K562 (cell line): ENCODE measurements at regions not wholly inside any gene's neighbourhood (a gene's known extent, or its start where the extent isn't known, plus 50 kb on each side); places are given as distances from the start of the nearest gene placed in this dataset.

Source experiments
- ATAC-seq: fragments of 200-7000 bp; cut with Tn5 transposase; 3 replicates; pipeline ENCODE4 v1.9.1; 2020; ENCODE audit warnings: moderate library complexity
- BruUV-seq: library from RNA; stranded (reverse); fragments of 400-500 nt; replicated peaks from 2 replicates; lab custom pipeline; 2021; lab: Mats Ljungman, UMichigan
- CTCF ChIA-PET: fragments of 300-600 bp; formaldehyde crosslinking; extraction: SDS; loops from one replicate; lab custom pipeline; 2021; ENCODE audit warnings: low intra/inter-chr PET ratio; lab: Yijun Ruan, JAX
- POLR2A ChIA-PET: fragments of 300-600, 350-650 bp; sonication (Branson Sonifier 250); formaldehyde crosslinking; extraction: SDS; loops from one replicate; lab custom pipeline; 2021; ENCODE audit warnings: antibody characterized with exemption, inconsistent platforms; lab: Yijun Ruan, JAX
- DNase-seq, 4 experiments: peaks; one replicate each; pipeline versions ENCODE4 v3.0.0 to v3.0.0-alpha.2; 2011 to 2018; ENCODE audit warnings: low spot score in 3 of 4, mixed read lengths in 3 of 4; ENCODE audit errors: extremely low read depth in 1 of 4
- FAIRE-seq: peaks from 2 replicates; lab custom pipeline; 2011; peaks lifted over from hg19 to GRCh38; lab: Jason Lieb, UNC
- H2AFZ ChIP-seq: 2 replicates; pipeline ENCODE4 v1.6.0; 2011; ENCODE audit warnings: low read depth, low read length, control low read depth, inconsistent platforms
- H3K27ac ChIP-seq: fragments of 200-600 bp; 3 replicates; pipeline ENCODE4 v1.8.0; 2011; ENCODE audit warnings: low read depth, mild to moderate bottlenecking, control low read depth, inconsistent platforms, low read length, moderate library complexity, mixed read lengths; ENCODE audit errors: extremely low read depth
- H3K27me3 ChIP-seq, 2 experiments: fragments of 300-600 bp in 1 of 2; 2 replicates in 1 of 2; 3 replicates in 1 of 2; pipeline versions ENCODE4 v1.6.0 to v1.8.0; 2011; ENCODE audit warnings: inconsistent platforms in 2 of 2, low read length in 2 of 2, mild to moderate bottlenecking in 1 of 2, mixed read lengths in 1 of 2, moderate library complexity in 1 of 2; ENCODE audit not compliant: control insufficient read depth in 2 of 2, insufficient read depth in 2 of 2
- H3K36me3 ChIP-seq: fragments of 300-600 bp; 3 replicates; pipeline ENCODE4 v1.8.0; 2011; ENCODE audit warnings: mild to moderate bottlenecking, low read length, inconsistent platforms; ENCODE audit not compliant: control insufficient read depth, insufficient read depth
- H3K4me1 ChIP-seq, 2 experiments: fragments of 200-600 bp in 1 of 2; replicated peaks in 1 of 2; 2 replicates in 1 of 2; 3 replicates in 1 of 2; pipeline versions ENCODE4 v1.5.1 to v1.8.0; 2011; ENCODE audit warnings: inconsistent platforms in 2 of 2, low read length in 2 of 2, mild to moderate bottlenecking in 1 of 2, mixed read lengths in 1 of 2, moderate library complexity in 1 of 2; ENCODE audit not compliant: control insufficient read depth in 2 of 2, insufficient read depth in 2 of 2
- H3K4me2 ChIP-seq: 2 replicates; pipeline ENCODE4 v1.6.1; 2011; ENCODE audit warnings: low read length, control low read depth, inconsistent platforms, mixed read lengths; ENCODE audit not compliant: insufficient read depth
- H3K4me3 ChIP-seq: fragments of 200-600 bp; sonication (generic), shearing (Covaris generic); 2 replicates; pipeline ENCODE4 v1.5.1; 2016; ENCODE audit warnings: control low read depth, inconsistent platforms
- H3K79me2 ChIP-seq: fragments of 200-600 bp; 3 replicates; pipeline ENCODE4 v1.8.0; 2011; ENCODE audit warnings: low read length, inconsistent platforms; ENCODE audit not compliant: control insufficient read depth, insufficient read depth
- H3K9ac ChIP-seq, 2 experiments: 2 replicates each; pipeline versions ENCODE4 v1.6.0 to v1.6.1; 2011; ENCODE audit warnings: low read depth in 2 of 2, low read length in 2 of 2, control low read depth in 1 of 2, inconsistent platforms in 1 of 2, mild to moderate bottlenecking in 1 of 2, mixed read lengths in 1 of 2; ENCODE audit not compliant: insufficient read depth in 1 of 2
- H3K9me1 ChIP-seq: one replicate; pipeline ENCODE4 v1.6.0; 2011; ENCODE audit warnings: inconsistent platforms, mild to moderate bottlenecking, low read length, moderate library complexity; ENCODE audit not compliant: control insufficient read depth, insufficient read depth
- H3K9me3 ChIP-seq: replicated peaks from 2 replicates; pipeline ENCODE4 v1.5.1; 2011; ENCODE audit warnings: low read depth, low read length, inconsistent platforms; ENCODE audit not compliant: control insufficient read depth, insufficient read depth
- H4K20me1 ChIP-seq: replicated peaks from 2 replicates; pipeline ENCODE4 v1.6.1; 2011; ENCODE audit warnings: low read length, inconsistent platforms, mixed read lengths; ENCODE audit not compliant: control insufficient read depth, insufficient read depth
- COPS2 ChIP-seq: fragments of 450-650 bp; conservative IDR thresholded peaks from 2 replicates; pipeline ENCODE4 v1.6.1; 2016; ENCODE audit warnings: mild to moderate bottlenecking, moderate library complexity
- FOXJ3 ChIP-seq: sonication (generic); formaldehyde crosslinking; IDR thresholded peaks from 2 replicates; pipeline ENCODE4 v1.4.0; 2020; ENCODE audit warnings: mild to moderate bottlenecking, missing genetic modification reagents
- GATAD2B ChIP-seq: fragments of 450-650 bp; IDR thresholded peaks from 2 replicates; pipeline ENCODE4 v1.6.1; 2017; ENCODE audit warnings: mild to moderate bottlenecking, borderline replicate concordance
- KAT8 ChIP-seq: fragments of 450-650 bp; IDR thresholded peaks from 2 replicates; pipeline ENCODE4 v1.6.1; 2016; ENCODE audit warnings: low read depth, mild to moderate bottlenecking
- PTRF ChIP-seq: fragments of 450-650 bp; IDR thresholded peaks from 2 replicates; pipeline ENCODE4 v1.6.1; 2016; ENCODE audit warnings: mild to moderate bottlenecking, missing genetic modification characterization, missing compliant biosample characterization
- SETDB1 ChIP-seq: IDR thresholded peaks from one replicate; pipeline ENCODE4 v1.6.1; 2012; ENCODE audit warnings: low read length, control low read depth, inconsistent platforms
- WGBS: fragments of 100-300 bp; shearing (Covaris generic); methylation state at CpG from one replicate; pipeline ENCODE4 v1.1.6; 2016; ENCODE audit warnings: low coverage, mixed read lengths; ENCODE audit not compliant: insufficient coverage; ENCODE audit errors: missing lambda C conversion rate; 5-methylcytosine and 5-hydroxymethylcytosine counted together
- in situ Hi-C: fragments of 300-500 bp; cut with MboI; formaldehyde crosslinking; loops from 4 replicates; pipeline ENCODE4 v1.15.0; 2018; ENCODE audit warnings: inconsistent platforms, mixed read lengths
- intact Hi-C: fragments of 100-400 bp; cut with micrococcal nuclease; formaldehyde crosslinking; loops from 2 replicates; pipeline ENCODE4 v1.14.2; 2022
- TF ChIP-seq, protein P1 (sequence below): fragments of 450-650 bp; conservative IDR thresholded peaks from 2 replicates; pipeline ENCODE4 v1.6.1; 2016; ENCODE audit warnings: missing genetic modification characterization, low read depth, mild to moderate bottlenecking, control low read depth, missing compliant biosample characterization
- TF ChIP-seq, protein P2 (sequence below), 2 experiments: IDR thresholded peaks; 2 replicates each; pipeline ENCODE4 v1.6.1; 2012; ENCODE audit warnings: improper control_type of control experiment in 2 of 2, low read depth in 2 of 2, low read length in 2 of 2, borderline replicate concordance in 1 of 2
- TF ChIP-seq, protein P3 (sequence below): fragments of 200-800 bp; sonication (Bioruptor generic); IDR thresholded peaks from 2 replicates; pipeline ENCODE4 v1.6.1; 2016; ENCODE audit warnings: missing genetic modification characterization, missing compliant biosample characterization
- TF ChIP-seq, protein P4 (sequence below), 2 experiments: fragments of 150-350 bp in 1 of 2; IDR thresholded peaks; 2 replicates each; pipeline ENCODE4 v1.6.1; 2012 to 2016; ENCODE audit warnings: low read depth in 2 of 2, low read length in 2 of 2, mild to moderate bottlenecking in 1 of 2, moderate library complexity in 1 of 2

DNA sequence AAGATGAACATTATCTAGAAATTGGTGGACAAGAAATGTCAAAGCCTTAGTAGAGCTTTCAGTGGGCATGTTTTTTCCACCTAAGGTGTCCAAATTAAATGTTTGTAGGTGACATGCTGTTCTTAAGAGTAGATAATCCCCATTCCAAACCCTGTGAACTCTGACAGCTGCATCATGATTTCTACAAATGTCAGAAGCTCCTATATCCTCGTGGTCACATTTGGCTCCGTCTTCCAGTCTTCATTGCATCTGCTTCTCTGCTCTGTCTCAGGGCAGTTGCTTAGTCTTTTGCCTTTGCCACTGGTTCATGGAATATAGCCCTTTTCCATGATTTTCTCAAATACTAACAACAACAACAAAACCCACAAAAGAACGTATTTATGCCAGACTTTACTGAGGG, 234.5 kb downstream of the DLEU7 start:
- no peak overlapping the region for H3K27ac ChIP-seq
- intact Hi-C loops, result no loop called here
- DNase-seq (no peak), ATAC-seq (no peak), FAIRE-seq (no peak)
- in situ Hi-C loops, result no loop called here
- H3K4me1 ChIP-seq, result peaks cover 3 to 29% of the 10 kb centered on the region in 2 experiments; a peak in 3 of 5 replicates
- no peaks in the 10 kb centered on the region for H3K9me3 ChIP-seq
- no peaks in the 10 kb centered on the region for H3K27me3 ChIP-seq
- no peaks in the 10 kb centered on the region for H3K36me3 ChIP-seq
- H3K79me2 ChIP-seq, result no peaks in the 10 kb centered on the region
- WGBS, result 39% methylated on average over 3 of the region's 3 CpGs
- BruUV-seq, result no TSS peak
- no peak overlapping the region for H3K4me3 ChIP-seq
- H3K9ac ChIP-seq, result no peak overlapping the region
- ChIA-PET POLR2A (no interaction called here), CTCF (no interaction called here)
- no peak overlapping the region for H3K4me2 ChIP-seq
- no peaks in the 10 kb centered on the region for H3K9me1 ChIP-seq
- no peak overlapping the region for H2AFZ ChIP-seq
- no peaks in the 10 kb centered on the region for H4K20me1 ChIP-seq
- TF ChIP-seq, protein P1, sequence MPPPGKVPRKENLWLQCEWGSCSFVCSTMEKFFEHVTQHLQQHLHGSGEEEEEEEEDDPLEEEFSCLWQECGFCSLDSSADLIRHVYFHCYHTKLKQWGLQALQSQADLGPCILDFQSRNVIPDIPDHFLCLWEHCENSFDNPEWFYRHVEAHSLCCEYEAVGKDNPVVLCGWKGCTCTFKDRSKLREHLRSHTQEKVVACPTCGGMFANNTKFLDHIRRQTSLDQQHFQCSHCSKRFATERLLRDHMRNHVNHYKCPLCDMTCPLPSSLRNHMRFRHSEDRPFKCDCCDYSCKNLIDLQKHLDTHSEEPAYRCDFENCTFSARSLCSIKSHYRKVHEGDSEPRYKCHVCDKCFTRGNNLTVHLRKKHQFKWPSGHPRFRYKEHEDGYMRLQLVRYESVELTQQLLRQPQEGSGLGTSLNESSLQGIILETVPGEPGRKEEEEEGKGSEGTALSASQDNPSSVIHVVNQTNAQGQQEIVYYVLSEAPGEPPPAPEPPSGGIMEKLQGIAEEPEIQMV, result no peak
- TF ChIP-seq, protein P2, sequence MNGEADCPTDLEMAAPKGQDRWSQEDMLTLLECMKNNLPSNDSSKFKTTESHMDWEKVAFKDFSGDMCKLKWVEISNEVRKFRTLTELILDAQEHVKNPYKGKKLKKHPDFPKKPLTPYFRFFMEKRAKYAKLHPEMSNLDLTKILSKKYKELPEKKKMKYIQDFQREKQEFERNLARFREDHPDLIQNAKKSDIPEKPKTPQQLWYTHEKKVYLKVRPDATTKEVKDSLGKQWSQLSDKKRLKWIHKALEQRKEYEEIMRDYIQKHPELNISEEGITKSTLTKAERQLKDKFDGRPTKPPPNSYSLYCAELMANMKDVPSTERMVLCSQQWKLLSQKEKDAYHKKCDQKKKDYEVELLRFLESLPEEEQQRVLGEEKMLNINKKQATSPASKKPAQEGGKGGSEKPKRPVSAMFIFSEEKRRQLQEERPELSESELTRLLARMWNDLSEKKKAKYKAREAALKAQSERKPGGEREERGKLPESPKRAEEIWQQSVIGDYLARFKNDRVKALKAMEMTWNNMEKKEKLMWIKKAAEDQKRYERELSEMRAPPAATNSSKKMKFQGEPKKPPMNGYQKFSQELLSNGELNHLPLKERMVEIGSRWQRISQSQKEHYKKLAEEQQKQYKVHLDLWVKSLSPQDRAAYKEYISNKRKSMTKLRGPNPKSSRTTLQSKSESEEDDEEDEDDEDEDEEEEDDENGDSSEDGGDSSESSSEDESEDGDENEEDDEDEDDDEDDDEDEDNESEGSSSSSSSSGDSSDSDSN (IDR thresholded peaks at IDR 0.05; ENCODE audit: borderline replicate concordance in 1 of 2, low read depth in 2 of 2, low read length in 2 of 2), result no peak
- TF ChIP-seq SETDB1 (no peak), COPS2 (no peak), FOXJ3 (no peak), GATAD2B (no peak), PTRF (tag) (no peak), KAT8 (no peak)
- TF ChIP-seq, protein P3, sequence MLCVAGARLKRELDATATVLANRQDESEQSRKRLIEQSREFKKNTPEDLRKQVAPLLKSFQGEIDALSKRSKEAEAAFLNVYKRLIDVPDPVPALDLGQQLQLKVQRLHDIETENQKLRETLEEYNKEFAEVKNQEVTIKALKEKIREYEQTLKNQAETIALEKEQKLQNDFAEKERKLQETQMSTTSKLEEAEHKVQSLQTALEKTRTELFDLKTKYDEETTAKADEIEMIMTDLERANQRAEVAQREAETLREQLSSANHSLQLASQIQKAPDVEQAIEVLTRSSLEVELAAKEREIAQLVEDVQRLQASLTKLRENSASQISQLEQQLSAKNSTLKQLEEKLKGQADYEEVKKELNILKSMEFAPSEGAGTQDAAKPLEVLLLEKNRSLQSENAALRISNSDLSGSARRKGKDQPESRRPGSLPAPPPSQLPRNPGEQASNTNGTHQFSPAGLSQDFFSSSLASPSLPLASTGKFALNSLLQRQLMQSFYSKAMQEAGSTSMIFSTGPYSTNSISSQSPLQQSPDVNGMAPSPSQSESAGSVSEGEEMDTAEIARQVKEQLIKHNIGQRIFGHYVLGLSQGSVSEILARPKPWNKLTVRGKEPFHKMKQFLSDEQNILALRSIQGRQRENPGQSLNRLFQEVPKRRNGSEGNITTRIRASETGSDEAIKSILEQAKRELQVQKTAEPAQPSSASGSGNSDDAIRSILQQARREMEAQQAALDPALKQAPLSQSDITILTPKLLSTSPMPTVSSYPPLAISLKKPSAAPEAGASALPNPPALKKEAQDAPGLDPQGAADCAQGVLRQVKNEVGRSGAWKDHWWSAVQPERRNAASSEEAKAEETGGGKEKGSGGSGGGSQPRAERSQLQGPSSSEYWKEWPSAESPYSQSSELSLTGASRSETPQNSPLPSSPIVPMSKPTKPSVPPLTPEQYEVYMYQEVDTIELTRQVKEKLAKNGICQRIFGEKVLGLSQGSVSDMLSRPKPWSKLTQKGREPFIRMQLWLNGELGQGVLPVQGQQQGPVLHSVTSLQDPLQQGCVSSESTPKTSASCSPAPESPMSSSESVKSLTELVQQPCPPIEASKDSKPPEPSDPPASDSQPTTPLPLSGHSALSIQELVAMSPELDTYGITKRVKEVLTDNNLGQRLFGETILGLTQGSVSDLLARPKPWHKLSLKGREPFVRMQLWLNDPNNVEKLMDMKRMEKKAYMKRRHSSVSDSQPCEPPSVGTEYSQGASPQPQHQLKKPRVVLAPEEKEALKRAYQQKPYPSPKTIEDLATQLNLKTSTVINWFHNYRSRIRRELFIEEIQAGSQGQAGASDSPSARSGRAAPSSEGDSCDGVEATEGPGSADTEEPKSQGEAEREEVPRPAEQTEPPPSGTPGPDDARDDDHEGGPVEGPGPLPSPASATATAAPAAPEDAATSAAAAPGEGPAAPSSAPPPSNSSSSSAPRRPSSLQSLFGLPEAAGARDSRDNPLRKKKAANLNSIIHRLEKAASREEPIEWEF (CRISPR knock-in tag), result no peak
- TF ChIP-seq, protein P4, sequence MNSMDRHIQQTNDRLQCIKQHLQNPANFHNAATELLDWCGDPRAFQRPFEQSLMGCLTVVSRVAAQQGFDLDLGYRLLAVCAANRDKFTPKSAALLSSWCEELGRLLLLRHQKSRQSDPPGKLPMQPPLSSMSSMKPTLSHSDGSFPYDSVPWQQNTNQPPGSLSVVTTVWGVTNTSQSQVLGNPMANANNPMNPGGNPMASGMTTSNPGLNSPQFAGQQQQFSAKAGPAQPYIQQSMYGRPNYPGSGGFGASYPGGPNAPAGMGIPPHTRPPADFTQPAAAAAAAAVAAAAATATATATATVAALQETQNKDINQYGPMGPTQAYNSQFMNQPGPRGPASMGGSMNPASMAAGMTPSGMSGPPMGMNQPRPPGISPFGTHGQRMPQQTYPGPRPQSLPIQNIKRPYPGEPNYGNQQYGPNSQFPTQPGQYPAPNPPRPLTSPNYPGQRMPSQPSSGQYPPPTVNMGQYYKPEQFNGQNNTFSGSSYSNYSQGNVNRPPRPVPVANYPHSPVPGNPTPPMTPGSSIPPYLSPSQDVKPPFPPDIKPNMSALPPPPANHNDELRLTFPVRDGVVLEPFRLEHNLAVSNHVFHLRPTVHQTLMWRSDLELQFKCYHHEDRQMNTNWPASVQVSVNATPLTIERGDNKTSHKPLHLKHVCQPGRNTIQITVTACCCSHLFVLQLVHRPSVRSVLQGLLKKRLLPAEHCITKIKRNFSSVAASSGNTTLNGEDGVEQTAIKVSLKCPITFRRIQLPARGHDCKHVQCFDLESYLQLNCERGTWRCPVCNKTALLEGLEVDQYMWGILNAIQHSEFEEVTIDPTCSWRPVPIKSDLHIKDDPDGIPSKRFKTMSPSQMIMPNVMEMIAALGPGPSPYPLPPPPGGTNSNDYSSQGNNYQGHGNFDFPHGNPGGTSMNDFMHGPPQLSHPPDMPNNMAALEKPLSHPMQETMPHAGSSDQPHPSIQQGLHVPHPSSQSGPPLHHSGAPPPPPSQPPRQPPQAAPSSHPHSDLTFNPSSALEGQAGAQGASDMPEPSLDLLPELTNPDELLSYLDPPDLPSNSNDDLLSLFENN (IDR thresholded peaks at IDR 0.05; ENCODE audit: low read depth in 2 of 2, low read length in 2 of 2), result no peak
